HG03558 (cell line): ENCODE measurements at regions not wholly inside any gene's neighbourhood (a gene's known extent, or its start where the extent isn't known, plus 50 kb on each side); places are given as distances from the start of the nearest gene placed in this dataset.

ENCODE experiments used
- ATAC-seq: cut with Tn5 transposase; IDR thresholded peaks from one replicate; pipeline ENCODE4 v1.9.1; 2021; ENCODE audit warnings: moderate number of reproducible peaks; ENCODE audit not compliant: unreplicated experiment; ENCODE audit errors: extremely low read depth

GRCh38 chr4:53732661-53733060, 141.4 kb upstream of the LNX1 start:
- no peak for ATAC-seq

GRCh38 chr4:53730031-53730805, 138.9 kb upstream of the LNX1 start:
- ATAC-seq: no peak

DNA sequence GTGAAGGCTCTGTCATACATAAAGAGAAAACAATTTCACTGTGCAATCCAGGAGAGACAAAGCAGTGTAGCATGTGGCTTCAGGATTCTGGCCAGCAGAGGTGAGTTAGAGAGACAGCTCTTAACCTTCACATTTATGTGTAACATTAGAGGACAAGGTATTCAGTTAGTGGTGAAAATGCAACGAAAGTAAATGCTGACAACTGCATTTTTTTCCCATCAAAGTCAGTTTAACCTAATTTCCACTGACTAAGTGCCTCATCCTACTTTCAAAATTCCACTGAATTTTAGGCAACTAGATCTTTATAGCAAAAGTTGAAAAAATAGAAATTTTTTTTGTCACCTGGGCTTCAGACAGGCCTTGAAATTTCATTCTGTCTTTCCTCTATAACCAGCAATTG, 130.8 kb upstream of the LNX1 start:
- no peak for ATAC-seq

- ATAC-seq: no peak
Measured at GRCh38 chr4:53721263-53721662, 130.0 kb upstream of the LNX1 start.

- ATAC-seq: no peak
Measured at GRCh38 chr4:53720776-53721175, 129.5 kb upstream of the LNX1 start.

DNA sequence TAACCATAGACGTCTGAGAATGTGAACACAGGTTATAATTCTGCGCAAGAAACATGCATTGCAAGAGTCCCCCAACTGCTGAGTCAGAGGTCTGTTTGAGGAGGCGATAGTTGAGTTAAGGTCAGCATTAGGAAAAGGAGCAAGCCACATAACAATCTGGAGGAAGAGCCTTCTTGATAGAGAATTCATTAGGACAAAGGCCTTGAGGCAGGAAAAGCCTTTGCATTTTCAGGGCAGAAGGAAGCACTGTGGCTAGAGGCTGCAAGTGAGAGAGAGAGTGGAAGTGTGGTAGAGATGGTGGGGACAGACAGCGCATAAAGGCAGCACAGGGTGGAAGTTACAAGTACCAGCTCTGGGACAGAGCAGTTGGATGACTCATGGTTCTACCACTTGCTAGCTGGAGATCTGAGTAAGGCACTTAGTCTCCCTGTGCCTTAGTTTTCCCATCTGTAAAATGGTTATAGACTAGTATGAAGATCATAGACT, 125.8 kb upstream of the LNX1 start:
- ATAC-seq: no peak

GRCh38 chr4:53716471-53717063, 125.3 kb upstream of the LNX1 start:
- ATAC-seq: no peak

- ATAC-seq: no peak
Measured at GRCh38 chr4:53716011-53716410, 124.7 kb upstream of the LNX1 start.

- no peak for ATAC-seq
Measured at GRCh38 chr4:53714236-53715140, 123.2 kb upstream of the LNX1 start.

DNA sequence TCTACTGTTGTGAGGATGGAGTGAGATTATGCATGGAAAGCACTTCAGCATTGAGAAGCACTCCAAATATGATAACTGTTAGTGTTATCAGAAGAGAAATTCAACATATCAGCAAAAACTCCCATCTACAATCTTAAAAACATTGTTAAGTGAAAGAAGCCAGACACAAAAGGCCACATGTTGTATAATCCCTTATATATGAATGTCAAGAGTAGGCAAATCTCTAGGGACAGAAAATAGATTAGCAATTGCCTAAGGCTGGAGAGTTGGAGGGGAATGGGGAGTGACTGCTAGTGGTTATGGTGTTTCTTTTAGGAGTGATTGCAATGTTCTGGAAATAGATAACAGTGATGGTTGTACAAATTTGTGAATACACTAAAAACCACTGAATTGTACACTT, 122.5 kb upstream of the LNX1 start:
- no peak for ATAC-seq

DNA sequence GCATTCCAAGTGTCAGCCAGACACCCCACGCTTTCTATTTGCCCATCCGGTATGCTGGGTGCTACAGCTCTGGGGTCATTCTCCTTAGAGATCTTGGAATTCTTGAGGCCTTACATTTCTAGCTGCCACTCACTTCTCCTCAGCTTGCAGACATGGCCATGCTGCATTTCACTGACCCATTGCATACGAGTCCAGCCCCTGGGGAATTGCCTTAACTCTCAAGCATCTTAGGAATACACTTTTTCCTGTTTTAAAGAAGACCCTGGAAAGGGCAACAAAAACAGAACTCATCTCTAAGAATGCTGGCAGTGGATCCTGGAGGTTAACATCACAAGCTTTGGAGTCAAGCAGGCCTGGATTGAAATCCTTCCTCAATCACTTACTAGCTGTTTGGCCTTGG, 122.0 kb upstream of the LNX1 start:
- no peak for ATAC-seq

- no peak for ATAC-seq
Measured at GRCh38 chr4:53712408-53713020, 121.2 kb upstream of the LNX1 start.

DNA sequence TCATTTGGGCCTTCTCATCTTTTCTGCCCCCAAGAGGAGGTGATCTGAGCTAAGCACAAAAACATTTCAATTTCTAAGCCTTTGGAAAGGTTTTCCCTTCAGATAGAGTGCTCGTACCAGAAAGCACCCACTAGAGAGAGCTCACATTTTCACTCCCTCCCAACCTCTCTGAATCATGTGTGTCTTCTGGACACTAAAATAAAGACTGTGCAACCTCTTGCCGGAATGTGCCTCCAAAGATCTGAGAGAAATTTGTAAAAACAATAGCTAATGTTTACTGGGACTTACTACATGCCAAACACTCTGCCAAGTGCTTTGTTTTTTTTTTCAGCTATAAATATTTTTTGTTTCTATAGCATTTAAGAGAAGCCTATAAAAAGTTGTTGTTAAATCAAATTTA, 120.6 kb upstream of the LNX1 start:
- ATAC-seq: no peak

DNA sequence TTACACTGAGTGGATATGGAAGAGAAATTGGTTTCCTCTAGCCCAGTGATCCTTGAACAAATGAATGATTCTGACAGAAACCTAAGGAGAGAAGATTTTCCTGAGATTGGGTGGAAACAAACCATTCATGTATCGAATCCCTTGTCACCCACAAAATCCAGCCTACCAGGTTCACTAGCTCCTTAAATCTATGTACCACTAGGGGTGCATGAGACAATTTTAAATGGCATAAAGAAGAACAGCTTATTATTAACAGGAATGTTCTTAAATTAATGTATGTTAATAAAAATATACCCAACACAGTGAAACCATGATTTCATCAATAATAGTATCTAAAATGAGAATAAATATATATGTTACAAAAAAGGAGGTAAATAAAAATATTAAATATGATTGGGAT, 118.4 kb upstream of the LNX1 start:
- ATAC-seq: no peak

GRCh38 chr4:53707491-53707890, 116.2 kb upstream of the LNX1 start:
- no peak for ATAC-seq

DNA sequence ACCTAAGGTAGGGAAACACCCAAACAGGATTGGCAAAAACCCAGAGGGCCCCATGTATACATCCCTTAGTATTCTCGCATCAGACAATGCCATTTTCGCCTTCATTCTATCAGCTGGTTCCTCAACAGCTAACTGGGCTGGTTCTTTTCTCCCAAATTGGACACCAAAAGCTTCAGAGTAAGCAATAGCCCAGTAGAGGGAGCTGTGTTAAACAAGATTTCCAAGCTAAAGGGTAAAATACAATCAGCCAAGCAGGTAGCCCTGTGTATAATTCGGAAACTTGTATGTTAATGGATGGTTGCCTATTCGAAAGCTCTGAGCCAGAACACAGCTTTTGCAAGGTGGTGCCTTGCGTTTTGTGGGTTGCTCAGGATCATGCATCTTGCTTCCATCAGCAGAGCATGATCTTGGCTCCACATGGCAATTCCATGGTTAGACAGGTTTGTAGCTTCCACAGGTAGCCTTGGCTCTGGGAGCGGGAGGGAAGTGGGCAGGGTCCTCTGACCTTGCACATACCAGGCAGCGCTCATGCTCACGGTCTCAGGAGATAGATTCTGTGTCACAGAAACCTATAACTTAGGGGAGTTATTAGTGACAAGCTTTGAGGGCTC, 115.2 kb upstream of the LNX1 start:
- no peak for ATAC-seq

DNA sequence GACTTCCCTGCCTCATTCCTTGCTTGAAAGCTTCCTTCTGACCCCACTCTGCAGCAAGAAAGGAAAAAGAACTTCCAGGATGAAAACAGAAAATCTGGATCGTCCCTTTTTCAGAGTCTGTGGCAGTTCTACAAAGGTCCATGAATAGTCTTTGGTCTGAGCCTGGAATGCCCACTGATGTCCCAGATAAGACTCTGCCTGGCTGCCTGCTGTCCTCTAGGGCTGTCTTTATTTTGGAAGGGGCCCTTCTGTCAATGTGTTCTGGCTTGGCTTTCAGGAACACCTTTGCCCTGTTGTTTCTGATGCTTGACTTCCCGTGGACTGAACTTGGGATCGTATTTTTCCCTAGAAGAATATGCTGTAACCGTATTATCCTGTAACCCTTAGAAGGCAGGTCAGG, 114.7 kb upstream of the LNX1 start:
- no peak for ATAC-seq

- ATAC-seq: no peak
Measured at GRCh38 chr4:53705151-53705764, 114.0 kb upstream of the LNX1 start.

- no peak for ATAC-seq
Measured at GRCh38 chr4:53704329-53704728, 113.0 kb upstream of the LNX1 start.

- ATAC-seq: no peak
Measured at GRCh38 chr4:53703267-53703655, 112.0 kb upstream of the LNX1 start.
